ENCODE measurements at regions not wholly inside any gene's neighbourhood (a gene's known extent, or its start where the extent isn't known, plus 50 kb on each side); places are given as distances from the start of the nearest gene placed in this dataset.

DNA sequence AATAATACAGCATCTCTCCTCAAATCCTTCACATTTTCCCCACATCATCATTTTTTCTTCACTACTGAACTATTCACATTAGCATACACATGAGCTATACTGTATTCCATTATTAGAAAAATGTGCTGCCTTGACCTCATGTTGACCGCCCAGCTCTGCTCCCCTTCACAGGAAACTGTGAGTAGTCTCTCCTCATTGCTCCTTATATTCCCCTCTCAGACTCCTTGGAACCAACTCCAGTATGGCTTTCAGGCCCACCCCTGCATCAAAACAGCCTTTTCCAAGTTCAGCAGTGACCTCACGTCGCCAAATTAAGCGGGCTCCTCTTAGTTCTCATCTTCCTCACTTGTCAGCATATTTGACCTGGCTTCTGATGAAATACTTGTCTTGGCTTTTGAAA, 59.2 kb upstream of the SPAG17 start:
- TF ChIP-seq, protein P1, sequence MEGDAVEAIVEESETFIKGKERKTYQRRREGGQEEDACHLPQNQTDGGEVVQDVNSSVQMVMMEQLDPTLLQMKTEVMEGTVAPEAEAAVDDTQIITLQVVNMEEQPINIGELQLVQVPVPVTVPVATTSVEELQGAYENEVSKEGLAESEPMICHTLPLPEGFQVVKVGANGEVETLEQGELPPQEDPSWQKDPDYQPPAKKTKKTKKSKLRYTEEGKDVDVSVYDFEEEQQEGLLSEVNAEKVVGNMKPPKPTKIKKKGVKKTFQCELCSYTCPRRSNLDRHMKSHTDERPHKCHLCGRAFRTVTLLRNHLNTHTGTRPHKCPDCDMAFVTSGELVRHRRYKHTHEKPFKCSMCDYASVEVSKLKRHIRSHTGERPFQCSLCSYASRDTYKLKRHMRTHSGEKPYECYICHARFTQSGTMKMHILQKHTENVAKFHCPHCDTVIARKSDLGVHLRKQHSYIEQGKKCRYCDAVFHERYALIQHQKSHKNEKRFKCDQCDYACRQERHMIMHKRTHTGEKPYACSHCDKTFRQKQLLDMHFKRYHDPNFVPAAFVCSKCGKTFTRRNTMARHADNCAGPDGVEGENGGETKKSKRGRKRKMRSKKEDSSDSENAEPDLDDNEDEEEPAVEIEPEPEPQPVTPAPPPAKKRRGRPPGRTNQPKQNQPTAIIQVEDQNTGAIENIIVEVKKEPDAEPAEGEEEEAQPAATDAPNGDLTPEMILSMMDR (conservative IDR thresholded peaks at IDR 0.05; ENCODE audit: low read length) = no peak
- TF ChIP-seq EZH2phosphoT487 (IDR thresholded peaks at IDR 0.05; ENCODE audit: borderline replicate concordance) = no peak

All from Loucy (cell line).